Breast epithelium (tissue), 3 donors: ENCODE measurements at regions not wholly inside any gene's neighbourhood (a gene's known extent, or its start where the extent isn't known, plus 50 kb on each side); places are given as distances from the start of the nearest gene placed in this dataset.

ENCODE experiments used
- POLR2A ChIP-seq: fragments of 450-650 bp; IDR thresholded peaks from one replicate; pipeline ENCODE4 v1.6.1; 2016; ENCODE audit warnings: antibody characterized with exemption, mild to moderate bottlenecking, moderate library complexity
- POLR2AphosphoS5 ChIP-seq, 3 donors: sonication (generic); formaldehyde crosslinking; IDR thresholded peaks; one replicate each; pipeline ENCODE4 v1.6.1; 2017; ENCODE audit warnings: antibody characterized with exemption in 3 of 3
- TF ChIP-seq, protein P1 (sequence below), 3 donors: fragments of 450-650 bp; IDR thresholded peaks; one replicate each; pipeline ENCODE4 v1.5.1; 2016 to 2017; ENCODE audit warnings: antibody characterized with exemption in 3 of 3, mild to moderate bottlenecking in 3 of 3, moderate library complexity in 3 of 3

DNA sequence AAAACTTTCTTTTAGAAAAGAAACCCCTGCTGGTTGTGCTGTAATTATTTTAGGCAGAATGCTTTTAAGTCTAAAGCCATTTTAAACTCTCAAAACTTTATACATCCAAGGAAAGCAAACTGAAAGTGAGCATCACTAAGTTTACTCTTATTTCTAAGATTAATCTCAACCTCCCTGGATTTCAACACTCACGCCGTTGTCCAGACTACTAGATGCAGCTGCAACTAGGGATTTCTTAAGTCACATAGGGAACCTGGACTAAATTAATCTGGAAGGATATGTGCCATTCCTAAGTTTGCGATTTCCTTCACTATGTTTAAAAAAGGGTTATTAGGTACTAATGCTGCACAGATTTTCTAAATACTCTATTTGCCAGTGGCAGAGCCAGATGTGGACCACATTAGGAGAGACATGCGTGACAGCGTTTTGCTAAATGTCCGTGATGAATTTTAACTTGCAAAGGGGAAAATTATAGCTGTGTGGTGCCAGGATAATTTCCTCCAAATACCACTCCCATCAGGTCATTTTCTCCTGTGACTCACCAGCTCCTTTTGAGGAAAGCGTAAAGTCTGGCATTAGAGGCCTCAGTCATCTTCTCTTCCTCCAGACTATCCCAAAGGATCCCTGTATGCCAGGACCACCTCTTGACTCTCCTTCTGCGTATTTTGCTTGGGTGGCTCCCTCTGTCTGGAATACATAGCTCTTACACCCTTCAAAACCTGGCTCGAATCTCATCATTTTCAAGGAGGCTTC is 143.7 kb downstream of the ATL2 start:
- TF ChIP-seq, protein P1, sequence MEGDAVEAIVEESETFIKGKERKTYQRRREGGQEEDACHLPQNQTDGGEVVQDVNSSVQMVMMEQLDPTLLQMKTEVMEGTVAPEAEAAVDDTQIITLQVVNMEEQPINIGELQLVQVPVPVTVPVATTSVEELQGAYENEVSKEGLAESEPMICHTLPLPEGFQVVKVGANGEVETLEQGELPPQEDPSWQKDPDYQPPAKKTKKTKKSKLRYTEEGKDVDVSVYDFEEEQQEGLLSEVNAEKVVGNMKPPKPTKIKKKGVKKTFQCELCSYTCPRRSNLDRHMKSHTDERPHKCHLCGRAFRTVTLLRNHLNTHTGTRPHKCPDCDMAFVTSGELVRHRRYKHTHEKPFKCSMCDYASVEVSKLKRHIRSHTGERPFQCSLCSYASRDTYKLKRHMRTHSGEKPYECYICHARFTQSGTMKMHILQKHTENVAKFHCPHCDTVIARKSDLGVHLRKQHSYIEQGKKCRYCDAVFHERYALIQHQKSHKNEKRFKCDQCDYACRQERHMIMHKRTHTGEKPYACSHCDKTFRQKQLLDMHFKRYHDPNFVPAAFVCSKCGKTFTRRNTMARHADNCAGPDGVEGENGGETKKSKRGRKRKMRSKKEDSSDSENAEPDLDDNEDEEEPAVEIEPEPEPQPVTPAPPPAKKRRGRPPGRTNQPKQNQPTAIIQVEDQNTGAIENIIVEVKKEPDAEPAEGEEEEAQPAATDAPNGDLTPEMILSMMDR (IDR thresholded peaks at IDR 0.05): no peak
- no peak for TF ChIP-seq POLR2AphosphoS5 (IDR thresholded peaks at IDR 0.05)
- TF ChIP-seq POLR2A: no peak
